ENCODE measurements at regions not wholly inside any gene's neighbourhood (a gene's known extent, or its start where the extent isn't known, plus 50 kb on each side); places are given as distances from the start of the nearest gene placed in this dataset.

GRCh38 chr12:102548543-102548942, 68.2 kb upstream of the IGF1 start:
- Histone ChIP-seq H3K9me3 (ENCODE audit: insufficient read depth in 2 of 2, low read depth in 1 of 2, low read length in 1 of 2) (no peaks in the 10 kb centered on the region), H2AFZ (ENCODE audit: low read length) (no peak overlapping the region)
- 54% methylated on average over 3 of the region's 3 CpGs; no CpG with 5 or more reads in 1 of the 2 experiments for WGBS, 2 experiments (ENCODE audit: extremely low coverage in 1 of 2, insufficient coverage in 1 of 2, insufficient read length in 1 of 2, insufficient replicate concordance in 2 of 2, low coverage in 1 of 2, low lambda C conversion rate in 2 of 2, missing lambda C conversion rate in 1 of 2)

More at GRCh38 chr12:102548543-102548942, 68.2 kb upstream of the IGF1 start:
- H2BK5ac ChIP-seq (ENCODE audit: low read depth, low read length) = no peak overlapping the region; the same call in 1 of the 2 replicates
- no peak overlapping the region for H3K56ac ChIP-seq (replicated peaks; ENCODE audit: insufficient read length, low read depth, low read length)
- H3K36me3 ChIP-seq (ENCODE audit: control insufficient read depth in 2 of 4, insufficient read depth in 4 of 4, low read length in 3 of 4) = no peaks in the 10 kb centered on the region
- H3K14ac ChIP-seq (ENCODE audit: insufficient read length) = no peak overlapping the region
- POLR2A ChIA-PET (ENCODE audit: partially characterized antibody) = no interaction called here
- 0 out of 2 replicates have a peak overlapping the region, but pooled peaks have one; percentile 6 for H2BK12ac ChIP-seq (ENCODE audit: low read depth, low read length)
- CTCF ChIA-PET (ENCODE audit: partially characterized antibody) = no interaction called here
- no peaks in the 10 kb centered on the region for H3K79me1 ChIP-seq (ENCODE audit: low read depth, low read length)
- no peaks in the 10 kb centered on the region for H3K27me3 ChIP-seq (replicated peaks in 1 of 4; ENCODE audit: control insufficient read depth in 3 of 4, extremely low read depth in 1 of 4, insufficient read depth in 3 of 4, low read length in 3 of 4)
- no peak overlapping the region for H3K27ac ChIP-seq (ENCODE audit: low read depth, low read length)
- H3K4ac ChIP-seq (replicated peaks; ENCODE audit: insufficient read length, low read depth, low read length) = no peak overlapping the region
- no peak overlapping the region for H2BK20ac ChIP-seq (ENCODE audit: low read length)
- H3K4me1 ChIP-seq (replicated peaks in 1 of 4; ENCODE audit: control insufficient read depth in 3 of 4, insufficient read depth in 4 of 4, low read length in 3 of 4) = peaks cover 0 to 6% (median 2%) of the 10 kb centered on the region in 4 experiments; a peak in 3 of 7 replicates
- no peaks in the 10 kb centered on the region for H3K79me2 ChIP-seq (ENCODE audit: control insufficient read depth in 1 of 2, insufficient read depth in 2 of 2, low read length in 2 of 2)
- DNase-seq (ENCODE audit: low read depth in 1 of 2, low spot score in 2 of 2) (no peak), FAIRE-seq (no peak)
- no peak overlapping the region for H4K5ac ChIP-seq (ENCODE audit: insufficient read length, low read depth, low read length)
- no peak overlapping the region for H2BK120ac ChIP-seq (replicated peaks; ENCODE audit: low read depth, low read length)
- H3K9ac ChIP-seq (replicated peaks in 1 of 4; ENCODE audit: extremely low read depth in 1 of 4, low read depth in 3 of 4, low read length in 3 of 4) = no peak overlapping the region
- no peaks in the 10 kb centered on the region for H4K20me1 ChIP-seq (replicated peaks in 1 of 2; ENCODE audit: control insufficient read depth in 1 of 2, insufficient read depth in 2 of 2, low read length in 2 of 2)
- no peak overlapping the region for H3K4me3 ChIP-seq (ENCODE audit: extremely low read depth in 1 of 4, insufficient read depth in 2 of 4, low read depth in 3 of 4, low read length in 4 of 4)
- no peak overlapping the region for H3K23ac ChIP-seq (ENCODE audit: insufficient read length)
- no peak overlapping the region for H3K4me2 ChIP-seq (ENCODE audit: insufficient read depth in 1 of 2, low read depth in 2 of 2, low read length in 2 of 2)
- peak overlapping the region; percentile 28; the same call in 1 of the 2 replicates for H3K18ac ChIP-seq (ENCODE audit: extremely low read depth, low read length)
- H2AK5ac ChIP-seq (ENCODE audit: low read depth, low read length) = no peak overlapping the region
- H4K91ac ChIP-seq (replicated peaks; ENCODE audit: insufficient read length, low read length) = no peak overlapping the region
- 0 out of 2 replicates have a peak overlapping the region, but pooled peaks have one; percentile 84 for H2BK15ac ChIP-seq (ENCODE audit: low read length)
- no peak overlapping the region for H4K8ac ChIP-seq (ENCODE audit: extremely low read depth, insufficient read depth, low read length)
- H3K23me2 ChIP-seq (ENCODE audit: low read depth, low read length) = peaks cover 3% of the 10 kb centered on the region; the same call in 1 of the 2 replicates

All from H1 (cell line).